Left ventricle myocardium superior (tissue), 1 donor: ENCODE measurements at regions not wholly inside any gene's neighbourhood (a gene's known extent, or its start where the extent isn't known, plus 50 kb on each side); places are given as distances from the start of the nearest gene placed in this dataset.

ENCODE experiments used
- ATAC-seq: fragments of 200-7000 bp; cut with Tn5 transposase; one replicate; pipeline ENCODE4 v1.9.1; 2020; ENCODE audit warnings: mild to moderate bottlenecking, moderate library complexity
- DNase-seq: peaks from one replicate; pipeline ENCODE4 v3.0.0-alpha.2; 2020
- intact Hi-C: fragments of 100-400 bp; cut with micrococcal nuclease; formaldehyde crosslinking; loops from one replicate; pipeline ENCODE4 v1.11.0; 2022
- donor health status: DM: no; HTN: yes; CAD: no; lungs with severe emphysema.

- DNase-seq (no peak), ATAC-seq (no peak)
- intact Hi-C loops, result no loop called here
These were observed 473.6 kb upstream of the SLC10A2 start for GRCh38 chr13:103539721-103540381.

- DNase-seq, result peak; percentile 32
- intact Hi-C loops, result no loop called here
- ATAC-seq, result no peak
These were observed 473.0 kb upstream of the SLC10A2 start for GRCh38 chr13:103539265-103539664.

GRCh38 chr13:103537616-103538015, 471.4 kb upstream of the SLC10A2 start:
- ATAC-seq (no peak), DNase-seq (no peak)
- intact Hi-C loops, result no loop called here

- ATAC-seq (no peak), DNase-seq (no peak)
- intact Hi-C loops, result no loop called here
These were observed 465.1 kb upstream of the SLC10A2 start for GRCh38 chr13:103531278-103531677.

- no peak for DNase-seq
- intact Hi-C loops, result no loop called here
- no peak for ATAC-seq
These were observed 462.2 kb upstream of the SLC10A2 start for GRCh38 chr13:103528437-103528836.

- intact Hi-C loops, result no loop called here
- no peak for ATAC-seq
- no peak for DNase-seq
These were observed 459.3 kb upstream of the SLC10A2 start for GRCh38 chr13:103525530-103525929.

- intact Hi-C loops, result no loop called here
- DNase-seq, result no peak
- ATAC-seq, result no peak
These were observed 457.6 kb upstream of the SLC10A2 start for GRCh38 chr13:103523858-103524257.

- DNase-seq (no peak), ATAC-seq (no peak)
- intact Hi-C loops, result no loop called here
These were observed 455.3 kb upstream of the SLC10A2 start for GRCh38 chr13:103521532-103521931.

- DNase-seq (no peak), ATAC-seq (no peak)
- intact Hi-C loops, result no loop called here
These were observed 451.5 kb upstream of the SLC10A2 start for GRCh38 chr13:103517768-103518102.

GRCh38 chr13:103517066-103517767, 451.0 kb upstream of the SLC10A2 start:
- intact Hi-C loops, result no loop called here
- ATAC-seq (no peak), DNase-seq (no peak)

GRCh38 chr13:103516015-103516795, 450.0 kb upstream of the SLC10A2 start:
- DNase-seq, result no peak
- intact Hi-C loops, result no loop called here

GRCh38 chr13:103515410-103515809, 449.2 kb upstream of the SLC10A2 start:
- intact Hi-C loops, result no loop called here
- DNase-seq (no peak), ATAC-seq (no peak)

More at GRCh38 chr13:103516015-103516795, 450.0 kb upstream of the SLC10A2 start:
- no peak for ATAC-seq

- ATAC-seq (no peak), DNase-seq (no peak)
- intact Hi-C loops, result no loop called here
These were observed 448.4 kb upstream of the SLC10A2 start for GRCh38 chr13:103514619-103515018.

- ATAC-seq, result no peak
- intact Hi-C loops, result no loop called here
These were observed 448.0 kb upstream of the SLC10A2 start for GRCh38 chr13:103514188-103514587.

GRCh38 chr13:103510007-103510535, 443.9 kb upstream of the SLC10A2 start:
- intact Hi-C loops, result no loop called here
- DNase-seq (no peak), ATAC-seq (no peak)

More at GRCh38 chr13:103514188-103514587, 448.0 kb upstream of the SLC10A2 start:
- no peak for DNase-seq

GRCh38 chr13:103497404-103497803, 431.2 kb upstream of the SLC10A2 start:
- ATAC-seq (no peak), DNase-seq (no peak)
- intact Hi-C loops, result no loop called here

- DNase-seq, result no peak
- intact Hi-C loops, result no loop called here
- ATAC-seq, result no peak
These were observed 421.6 kb upstream of the SLC10A2 start for GRCh38 chr13:103487841-103488240.

GRCh38 chr13:103473081-103473480, 406.9 kb upstream of the SLC10A2 start:
- ATAC-seq (no peak), DNase-seq (no peak)
- intact Hi-C loops, result no loop called here

- no peak for ATAC-seq
- intact Hi-C loops, result no loop called here
- no peak for DNase-seq
These were observed 405.7 kb upstream of the SLC10A2 start for GRCh38 chr13:103471896-103472295.

GRCh38 chr13:103469771-103470170, 403.6 kb upstream of the SLC10A2 start:
- DNase-seq (no peak), ATAC-seq (no peak)
- intact Hi-C loops, result no loop called here
